ENCODE measurements at regions not wholly inside any gene's neighbourhood (a gene's known extent, or its start where the extent isn't known, plus 50 kb on each side); places are given as distances from the start of the nearest gene placed in this dataset.
"Not testable (repeated sequence)": the region's sequence is repeated elsewhere in the genome, so short reads cannot be mapped to it uniquely, and the experiment has no call there.

GRCh38 chr3:55161231-55161630, 233.4 kb upstream of the LRTM1 start:
- no peak for FAIRE-seq
- no peak for DNase-seq (ENCODE audit: low spot score)

- peak; percentile 100 for DNase-seq (ENCODE audit: low spot score)
- FAIRE-seq, result peak; percentile 99
Measured at GRCh38 chr3:55160241-55160983, 232.6 kb upstream of the LRTM1 start.

GRCh38 chr3:55159711-55160110, 231.9 kb upstream of the LRTM1 start:
- FAIRE-seq (no peak), DNase-seq (ENCODE audit: low spot score) (peak; percentile 23)

GRCh38 chr3:55159016-55159415, 231.2 kb upstream of the LRTM1 start:
- no peak for FAIRE-seq
- DNase-seq (ENCODE audit: low spot score), result no peak

GRCh38 chr3:55158345-55158744, 230.5 kb upstream of the LRTM1 start:
- DNase-seq (ENCODE audit: low spot score) (peak; percentile 76), FAIRE-seq (peak; percentile 77)

GRCh38 chr3:55157731-55158130, 229.9 kb upstream of the LRTM1 start:
- peak; percentile 83 for DNase-seq (ENCODE audit: low spot score)
- FAIRE-seq, result peak; percentile 95

- no peak for FAIRE-seq
- DNase-seq (ENCODE audit: low spot score), result peak; percentile 54
Measured at GRCh38 chr3:55156851-55157650, 229.2 kb upstream of the LRTM1 start.

- no peak for FAIRE-seq
- DNase-seq (ENCODE audit: low spot score), result no peak
Measured at GRCh38 chr3:55147856-55148720, 220.2 kb upstream of the LRTM1 start.

GRCh38 chr3:55147406-55147805, 219.5 kb upstream of the LRTM1 start:
- FAIRE-seq (no peak), DNase-seq (ENCODE audit: low spot score) (no peak)

- no peak for FAIRE-seq
- no peak for DNase-seq (ENCODE audit: low spot score)
Measured at GRCh38 chr3:55146216-55146615, 218.4 kb upstream of the LRTM1 start.

GRCh38 chr3:55144015-55144673, 216.3 kb upstream of the LRTM1 start:
- FAIRE-seq, result no peak

GRCh38 chr3:55143336-55143735, 215.5 kb upstream of the LRTM1 start:
- DNase-seq (ENCODE audit: low spot score) (no peak), FAIRE-seq (no peak)

More at GRCh38 chr3:55144015-55144673, 216.3 kb upstream of the LRTM1 start:
- peak; percentile 31 for DNase-seq (ENCODE audit: low spot score)

GRCh38 chr3:55136291-55136690, 208.4 kb upstream of the LRTM1 start:
- not testable (repeated sequence) for FAIRE-seq; DNase-seq (ENCODE audit: low spot score)

- DNase-seq (ENCODE audit: low spot score), result no peak
Measured at GRCh38 chr3:55128225-55128823, 200.5 kb upstream of the LRTM1 start.

GRCh38 chr3:55127565-55127964, 199.7 kb upstream of the LRTM1 start:
- DNase-seq (ENCODE audit: low spot score) (no peak), FAIRE-seq (no peak)

More at GRCh38 chr3:55128225-55128823, 200.5 kb upstream of the LRTM1 start:
- FAIRE-seq, result no peak

GRCh38 chr3:55124371-55124770, 196.5 kb upstream of the LRTM1 start:
- DNase-seq (ENCODE audit: low spot score) (no peak), FAIRE-seq (no peak)

Data from RCC 7860 (cell line).